Fibroblast of peridontal ligament (primary cell): ENCODE measurements at regions not wholly inside any gene's neighbourhood (a gene's known extent, or its start where the extent isn't known, plus 50 kb on each side); places are given as distances from the start of the nearest gene placed in this dataset.
"Not testable (repeated sequence)": the region's sequence is repeated elsewhere in the genome, so short reads cannot be mapped to it uniquely, and the experiment has no call there.

Source experiments
- DNase-seq: peaks from one replicate; pipeline ENCODE4 v3.0.0-alpha.2; 2010; ENCODE audit errors: extremely low read depth

GRCh38 chr3:14272959-14273560 lies 94.4 kb downstream of the LSM3 start:
- not testable (repeated sequence) for DNase-seq

GRCh38 chr3:14273901-14274611 lies 95.4 kb downstream of the LSM3 start:
- DNase-seq, result no peak

- no peak for DNase-seq
Observed at GRCh38 chr3:14274612-14274936, 96.0 kb downstream of the LSM3 start.

GRCh38 chr3:14274999-14275961 lies 96.7 kb downstream of the LSM3 start:
- no peak for DNase-seq

- no peak for DNase-seq
Observed at GRCh38 chr3:14275962-14276909, 97.6 kb downstream of the LSM3 start.

- no peak for DNase-seq
Observed at GRCh38 chr3:14277557-14277956, 98.9 kb downstream of the LSM3 start.

GRCh38 chr3:14278265-14278798 lies 99.7 kb downstream of the LSM3 start:
- DNase-seq, result no peak

GRCh38 chr3:14278799-14279625 lies 100.4 kb downstream of the LSM3 start:
- DNase-seq, result no peak

GRCh38 chr3:14279626-14280061 lies 101.0 kb downstream of the LSM3 start:
- DNase-seq, result no peak

- no peak for DNase-seq
Observed at GRCh38 chr3:14280326-14280725, 101.7 kb downstream of the LSM3 start.

- DNase-seq, result no peak
Observed at GRCh38 chr3:14281053-14281452, 102.4 kb downstream of the LSM3 start.

- DNase-seq, result no peak
Observed at GRCh38 chr3:14282001-14282705, 103.5 kb downstream of the LSM3 start.

GRCh38 chr3:14282706-14283075 lies 104.1 kb downstream of the LSM3 start:
- DNase-seq, result no peak

- no peak for DNase-seq
Observed at GRCh38 chr3:14283092-14283812, 104.6 kb downstream of the LSM3 start.

GRCh38 chr3:14283813-14284438 lies 105.3 kb downstream of the LSM3 start:
- DNase-seq, result no peak

- no peak for DNase-seq
Observed at GRCh38 chr3:14284694-14285547, 106.3 kb downstream of the LSM3 start.

- DNase-seq, result no peak
Observed at GRCh38 chr3:14285548-14285925, 106.9 kb downstream of the LSM3 start.
